Caco-2 (cell line): ENCODE measurements at regions not wholly inside any gene's neighbourhood (a gene's known extent, or its start where the extent isn't known, plus 50 kb on each side); places are given as distances from the start of the nearest gene placed in this dataset.

Experiments
- BruUV-seq: library from RNA; stranded (reverse); fragments of 400-500 nt; replicated peaks from 2 replicates; lab custom pipeline; 2021; lab: Mats Ljungman, UMichigan
- CTCF ChIA-PET: fragments of 300-600 bp; sonication (Branson Sonifier 250); formaldehyde crosslinking; loops from one replicate; lab custom pipeline; 2022; ENCODE audit warnings: antibody characterized with exemption; lab: Charles Lee
- POLR2A ChIA-PET: fragments of 300-600 bp; sonication (Branson Sonifier 250); formaldehyde crosslinking; loops from one replicate; lab custom pipeline; 2022; ENCODE audit warnings: antibody characterized with exemption; lab: Charles Lee
- DNase-seq, 2 experiments: peaks; one replicate each; pipeline versions ENCODE4 v3.0.0 to v3.0.0-alpha.2; 2020 to 2022
- H3K27me3 ChIP-seq: replicated peaks from 2 replicates; pipeline ENCODE4 v1.6.0; 2011; ENCODE audit warnings: low read length; ENCODE audit not compliant: control insufficient read depth, insufficient read depth
- H3K36me3 ChIP-seq: 2 replicates; pipeline ENCODE4 v1.5.1; 2011; ENCODE audit warnings: low read length; ENCODE audit not compliant: control insufficient read depth, insufficient read depth
- H3K4me1 ChIP-seq: fragments of 250-450 bp; sonication (Bioruptor Pico); 2 replicates; pipeline ENCODE4 v1.5.1; 2020; ENCODE audit warnings: mild to moderate bottlenecking
- H3K4me3 ChIP-seq: 2 replicates; pipeline ENCODE4 v1.5.1; 2011; ENCODE audit warnings: low read depth, mild to moderate bottlenecking, control low read depth, low read length
- H3K9me3 ChIP-seq: fragments of 250-450 bp; sonication (Bioruptor Pico); 2 replicates; pipeline ENCODE4 v1.5.1; 2020; ENCODE audit warnings: mild to moderate bottlenecking, moderate library complexity
- H3K27ac Mint-ChIP-seq: one replicate; pipeline ENCODE4 v1.8.0; 2022; ENCODE audit warnings: mixed read lengths; ENCODE audit not compliant: unreplicated experiment
- H3K27me3 Mint-ChIP-seq: one replicate; pipeline ENCODE4 v1.8.0; 2022; ENCODE audit warnings: mixed read lengths; ENCODE audit not compliant: insufficient read depth, unreplicated experiment
- H3K36me3 Mint-ChIP-seq: one replicate; pipeline ENCODE4 v1.8.0; 2022; ENCODE audit warnings: mild to moderate bottlenecking, mixed read lengths; ENCODE audit not compliant: insufficient read depth, unreplicated experiment
- H3K4me1 Mint-ChIP-seq: one replicate; pipeline ENCODE4 v1.8.0; 2022; ENCODE audit warnings: low read depth, mixed read lengths; ENCODE audit not compliant: unreplicated experiment
- H3K4me3 Mint-ChIP-seq: one replicate; pipeline ENCODE4 v1.8.0; 2022; ENCODE audit warnings: mild to moderate bottlenecking, moderate library complexity, mixed read lengths; ENCODE audit not compliant: unreplicated experiment
- H3K9me3 Mint-ChIP-seq: one replicate; pipeline ENCODE4 v1.8.0; 2022; ENCODE audit warnings: mixed read lengths; ENCODE audit not compliant: unreplicated experiment
- intact Hi-C: fragments of 100-400 bp; cut with micrococcal nuclease; formaldehyde crosslinking; loops from one replicate; pipeline ENCODE4 v1.10.0; 2022; ENCODE audit not compliant: unreplicated experiment
- TF ChIP-seq, protein P1 (sequence below), 2 experiments: fragments of 200-600 bp in 1 of 2; IDR thresholded peaks; 1 replicate in 1 of 2; 2 replicates in 1 of 2; pipeline versions ENCODE4 v1.5.1 to v1.8.0; 2011 to 2022; ENCODE audit warnings: antibody characterized with exemption in 1 of 2, control low read depth in 1 of 2, inconsistent platforms in 1 of 2, low read depth in 1 of 2, low read length in 1 of 2, mild to moderate bottlenecking in 1 of 2, moderate library complexity in 1 of 2; ENCODE audit not compliant: insufficient read depth in 1 of 2, severe bottlenecking in 1 of 2, unreplicated experiment in 1 of 2

DNA sequence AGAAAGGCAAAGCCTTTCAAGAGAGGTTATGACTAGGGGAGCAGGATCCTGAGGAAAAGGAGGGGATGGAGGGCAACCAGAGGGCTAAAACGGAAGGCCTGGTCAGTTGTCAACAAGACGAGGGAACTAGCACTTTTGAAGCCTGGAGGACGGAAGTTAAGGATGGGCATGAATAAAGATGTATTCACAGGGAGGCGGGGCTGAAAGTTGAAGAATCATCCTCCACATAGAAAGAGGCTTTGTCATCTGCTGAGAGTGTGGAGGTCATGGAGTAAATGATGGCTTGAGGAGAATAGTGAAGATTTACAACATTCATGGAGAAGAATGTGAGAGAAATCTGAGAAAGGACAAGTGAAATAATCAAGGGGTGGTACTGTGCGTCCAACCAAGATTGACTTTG lies 137.5 kb downstream of the MAGEB17 start:
- no peak for DNase-seq
- intact Hi-C loops: no loop called here
- no peaks in the 10 kb centered on the region for H3K9me3 Mint-ChIP-seq
- H3K27me3 ChIP-seq: no peaks in the 10 kb centered on the region
- H3K27ac Mint-ChIP-seq: no peak overlapping the region
- H3K27me3 Mint-ChIP-seq: no peaks in the 10 kb centered on the region
- POLR2A ChIA-PET: no interaction called here
- CTCF ChIA-PET: no interaction called here
- H3K36me3 Mint-ChIP-seq: no peaks in the 10 kb centered on the region
- H3K4me3 ChIP-seq: no peak overlapping the region
- no peaks in the 10 kb centered on the region for H3K4me1 Mint-ChIP-seq
- BruUV-seq: no TSS peak
- no peaks in the 10 kb centered on the region for H3K9me3 ChIP-seq
- H3K4me1 ChIP-seq: no peaks in the 10 kb centered on the region
- no peaks in the 10 kb centered on the region for H3K36me3 ChIP-seq
- TF ChIP-seq, protein P1, sequence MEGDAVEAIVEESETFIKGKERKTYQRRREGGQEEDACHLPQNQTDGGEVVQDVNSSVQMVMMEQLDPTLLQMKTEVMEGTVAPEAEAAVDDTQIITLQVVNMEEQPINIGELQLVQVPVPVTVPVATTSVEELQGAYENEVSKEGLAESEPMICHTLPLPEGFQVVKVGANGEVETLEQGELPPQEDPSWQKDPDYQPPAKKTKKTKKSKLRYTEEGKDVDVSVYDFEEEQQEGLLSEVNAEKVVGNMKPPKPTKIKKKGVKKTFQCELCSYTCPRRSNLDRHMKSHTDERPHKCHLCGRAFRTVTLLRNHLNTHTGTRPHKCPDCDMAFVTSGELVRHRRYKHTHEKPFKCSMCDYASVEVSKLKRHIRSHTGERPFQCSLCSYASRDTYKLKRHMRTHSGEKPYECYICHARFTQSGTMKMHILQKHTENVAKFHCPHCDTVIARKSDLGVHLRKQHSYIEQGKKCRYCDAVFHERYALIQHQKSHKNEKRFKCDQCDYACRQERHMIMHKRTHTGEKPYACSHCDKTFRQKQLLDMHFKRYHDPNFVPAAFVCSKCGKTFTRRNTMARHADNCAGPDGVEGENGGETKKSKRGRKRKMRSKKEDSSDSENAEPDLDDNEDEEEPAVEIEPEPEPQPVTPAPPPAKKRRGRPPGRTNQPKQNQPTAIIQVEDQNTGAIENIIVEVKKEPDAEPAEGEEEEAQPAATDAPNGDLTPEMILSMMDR (IDR thresholded peaks at IDR 0.05; ENCODE audit: insufficient read depth in 1 of 2, low read depth in 1 of 2, low read length in 1 of 2, severe bottlenecking in 1 of 2, unreplicated experiment in 1 of 2): no peak
- no peak overlapping the region for H3K4me3 Mint-ChIP-seq

GRCh38 chrX:16305187-16305586 lies 137.9 kb downstream of the MAGEB17 start:
- intact Hi-C loops: no loop called here
- CTCF ChIA-PET: no interaction called here

GRCh38 chrX:16307950-16308349 lies 140.7 kb downstream of the MAGEB17 start:
- no peaks in the 10 kb centered on the region for H3K36me3 Mint-ChIP-seq

More at GRCh38 chrX:16305187-16305586, 137.9 kb downstream of the MAGEB17 start:
- Mint-ChIP-seq H3K36me3 (no peaks in the 10 kb centered on the region), H3K27ac (no peak overlapping the region), H3K27me3 (no peaks in the 10 kb centered on the region), H3K4me1 (no peaks in the 10 kb centered on the region), H3K4me3 (no peak overlapping the region), H3K9me3 (no peaks in the 10 kb centered on the region)
- no peak overlapping the region for H3K4me3 ChIP-seq
- POLR2A ChIA-PET: no interaction called here
- H3K27me3 ChIP-seq: no peaks in the 10 kb centered on the region
- BruUV-seq: no TSS peak
- TF ChIP-seq, protein P1 (IDR thresholded peaks at IDR 0.05; ENCODE audit: insufficient read depth in 1 of 2, low read depth in 1 of 2, low read length in 1 of 2, severe bottlenecking in 1 of 2, unreplicated experiment in 1 of 2): no peak
- H3K4me1 ChIP-seq: no peaks in the 10 kb centered on the region
- H3K36me3 ChIP-seq: no peaks in the 10 kb centered on the region
- no peak for DNase-seq
- H3K9me3 ChIP-seq: no peaks in the 10 kb centered on the region

More at GRCh38 chrX:16307950-16308349, 140.7 kb downstream of the MAGEB17 start:
- Mint-ChIP-seq H3K4me1 (peaks cover 11% of the 10 kb centered on the region), H3K9me3 (no peaks in the 10 kb centered on the region), H3K4me3 (no peak overlapping the region), H3K27ac (no peak overlapping the region), H3K27me3 (no peaks in the 10 kb centered on the region)
- no peaks in the 10 kb centered on the region for H3K9me3 ChIP-seq
- H3K4me1 ChIP-seq: no peaks in the 10 kb centered on the region
- intact Hi-C loops: no loop called here
- no peaks in the 10 kb centered on the region for H3K27me3 ChIP-seq
- ChIA-PET CTCF (no interaction called here), POLR2A (no interaction called here)
- TF ChIP-seq, protein P1 (IDR thresholded peaks at IDR 0.05; ENCODE audit: insufficient read depth in 1 of 2, low read depth in 1 of 2, low read length in 1 of 2, severe bottlenecking in 1 of 2, unreplicated experiment in 1 of 2): no peak
- BruUV-seq: no TSS peak
- no peaks in the 10 kb centered on the region for H3K36me3 ChIP-seq
- DNase-seq: no peak
- no peak overlapping the region for H3K4me3 ChIP-seq
